Trophoblast cell (in vitro differentiated cells and primary cell): ENCODE measurements at regions not wholly inside any gene's neighbourhood (a gene's known extent, or its start where the extent isn't known, plus 50 kb on each side); places are given as distances from the start of the nearest gene placed in this dataset.

ENCODE experiments used
- DNase-seq, 2 donors: peaks; one replicate each; pipeline ENCODE4 v3.0.0-alpha.2; 2016
- H2AFZ ChIP-seq: 2 replicates; pipeline ENCODE4 v1.6.1; 2013; ENCODE audit warnings: low read length, moderate library complexity, mild to moderate bottlenecking; ENCODE audit not compliant: insufficient read depth, poor library complexity
- H2AK5ac ChIP-seq: 2 replicates; pipeline ENCODE4 v1.6.1; 2013; ENCODE audit warnings: mild to moderate bottlenecking, low read length
- H2BK120ac ChIP-seq: 2 replicates; pipeline ENCODE4 v1.6.1; 2013; ENCODE audit warnings: low read length, mild to moderate bottlenecking, moderate library complexity; ENCODE audit not compliant: insufficient read depth, poor library complexity
- H2BK12ac ChIP-seq: 2 replicates; pipeline ENCODE4 v1.6.1; 2013; ENCODE audit warnings: mild to moderate bottlenecking, low read length, moderate library complexity
- H2BK5ac ChIP-seq: 2 replicates; pipeline ENCODE4 v1.6.1; 2013; ENCODE audit warnings: low read length, low read depth, moderate library complexity, mild to moderate bottlenecking; ENCODE audit not compliant: poor library complexity
- H3K14ac ChIP-seq: 2 replicates; pipeline ENCODE4 v1.6.1; 2013; ENCODE audit warnings: mild to moderate bottlenecking, low read length
- H3K18ac ChIP-seq: 2 replicates; pipeline ENCODE4 v1.6.1; 2013; ENCODE audit warnings: mild to moderate bottlenecking, low read length
- H3K23ac ChIP-seq: 2 replicates; pipeline ENCODE4 v1.6.1; 2013; ENCODE audit warnings: low read length
- H3K27ac ChIP-seq: 2 replicates; pipeline ENCODE4 v1.5.1; 2013; ENCODE audit warnings: low read depth, mild to moderate bottlenecking, inconsistent platforms, low read length, moderate library complexity
- H3K27me3 ChIP-seq: 2 replicates; pipeline ENCODE4 v1.6.1; 2013; ENCODE audit warnings: inconsistent platforms, mild to moderate bottlenecking, low read length, moderate library complexity; ENCODE audit not compliant: insufficient read depth
- H3K36me3 ChIP-seq, 2 experiments: 1 replicate in 1 of 2; 2 replicates in 1 of 2; pipeline ENCODE4 v1.6.1; 2013; ENCODE audit warnings: low read length in 2 of 2, mild to moderate bottlenecking in 2 of 2, moderate library complexity in 1 of 2; ENCODE audit not compliant: insufficient read depth in 2 of 2, control insufficient read depth in 1 of 2
- H3K4ac ChIP-seq: 2 replicates; pipeline ENCODE4 v1.6.1; 2013; ENCODE audit warnings: low read depth, mild to moderate bottlenecking, low read length, moderate library complexity
- H3K4me1 ChIP-seq, 2 experiments: 1 replicate in 1 of 2; 2 replicates in 1 of 2; pipeline ENCODE4 v1.6.1; 2013; ENCODE audit warnings: low read length in 2 of 2, mild to moderate bottlenecking in 2 of 2, moderate library complexity in 1 of 2; ENCODE audit not compliant: insufficient read depth in 2 of 2, control insufficient read depth in 1 of 2
- H3K4me2 ChIP-seq: 2 replicates; pipeline ENCODE4 v1.6.1; 2013; ENCODE audit warnings: inconsistent platforms, mild to moderate bottlenecking, low read length, moderate library complexity
- H3K4me3 ChIP-seq: 2 replicates; pipeline ENCODE4 v1.5.1; 2013; ENCODE audit warnings: mild to moderate bottlenecking, low read depth, low read length, inconsistent platforms
- H3K79me1 ChIP-seq: one replicate; pipeline ENCODE4 v1.6.1; 2013; ENCODE audit warnings: low read length
- H3K79me2 ChIP-seq: 2 replicates; pipeline ENCODE4 v1.6.1; 2013; ENCODE audit warnings: low read length, mild to moderate bottlenecking; ENCODE audit not compliant: control insufficient read depth, insufficient read depth, poor library complexity
- H3K9ac ChIP-seq: 2 replicates; pipeline ENCODE4 v1.6.1; 2013; ENCODE audit warnings: mild to moderate bottlenecking, low read length
- H3K9me3 ChIP-seq: 2 replicates; pipeline ENCODE4 v1.6.1; 2013; ENCODE audit warnings: low read depth, mild to moderate bottlenecking, control low read depth, inconsistent platforms, low read length; ENCODE audit not compliant: insufficient read depth
- H4K12ac ChIP-seq: 2 replicates; pipeline ENCODE4 v1.6.1; 2013; ENCODE audit warnings: low read depth, mild to moderate bottlenecking, low read length, moderate library complexity
- H4K8ac ChIP-seq: 2 replicates; pipeline ENCODE4 v1.6.1; 2013; ENCODE audit warnings: low read depth, mild to moderate bottlenecking, low read length, moderate library complexity
- H4K91ac ChIP-seq: one replicate; pipeline ENCODE4 v1.6.1; 2013; ENCODE audit warnings: low read depth, mild to moderate bottlenecking, low read length, moderate library complexity
- WGBS: extraction: QIAGEN DNeasy Blood & Tissue Kit; methylation state at CpG from one replicate; pipeline ENCODE4 v1.1.7; 2013; ENCODE audit warnings: missing lambda C conversion rate; ENCODE audit not compliant: insufficient read length, insufficient coverage; ENCODE audit errors: extremely low coverage; 5-methylcytosine and 5-hydroxymethylcytosine counted together

DNA sequence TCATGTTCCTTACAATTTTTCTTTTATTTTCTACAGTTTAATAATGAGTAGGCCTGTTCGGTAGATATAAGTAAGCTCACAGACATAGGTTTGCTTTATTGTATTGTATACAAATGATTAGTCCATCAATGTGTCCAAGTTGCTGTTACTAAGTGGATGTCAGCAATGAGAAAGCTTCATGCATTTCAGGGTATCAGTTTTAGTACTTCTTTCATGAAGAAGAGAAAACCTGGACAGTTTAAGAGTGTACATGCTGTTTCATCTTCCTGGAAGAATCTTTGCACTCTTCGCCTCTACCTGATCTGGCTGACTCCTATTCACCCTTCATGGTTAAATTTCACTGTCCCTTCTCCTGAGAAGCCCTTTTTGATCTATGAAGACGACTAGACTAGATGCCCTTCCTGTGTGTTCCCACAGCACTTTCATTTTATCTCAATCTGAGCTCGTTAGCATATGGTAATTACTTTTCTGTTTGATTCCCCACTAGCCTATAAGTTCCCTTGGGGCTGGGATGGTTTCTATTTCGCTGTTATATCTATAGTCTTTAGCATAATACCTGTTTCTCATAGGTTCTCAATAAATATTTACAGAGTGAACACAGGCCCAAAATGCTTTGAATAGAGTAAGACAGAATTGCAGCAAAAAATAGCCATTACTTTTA lies 70.7 kb downstream of the CETN3 start:
- no peak overlapping the region for H2BK12ac ChIP-seq
- H4K91ac ChIP-seq = no peak overlapping the region
- H2BK5ac ChIP-seq = no peak overlapping the region
- no CpG with 5 or more reads among the region's 5 CpGs for WGBS
- no peak overlapping the region for H3K4ac ChIP-seq
- no peak overlapping the region for H4K12ac ChIP-seq
- H3K9ac ChIP-seq = no peak overlapping the region
- no peak overlapping the region for H3K27ac ChIP-seq
- H3K79me1 ChIP-seq = no peaks in the 10 kb centered on the region
- no peak overlapping the region for H3K23ac ChIP-seq
- H3K14ac ChIP-seq = no peak overlapping the region
- no peak overlapping the region for H4K8ac ChIP-seq
- no peaks in the 10 kb centered on the region for H3K27me3 ChIP-seq
- no peak overlapping the region for H2AK5ac ChIP-seq
- no peak overlapping the region for H2BK120ac ChIP-seq
- no peak overlapping the region for H2AFZ ChIP-seq
- no peaks in the 10 kb centered on the region for H3K36me3 ChIP-seq
- no peaks in the 10 kb centered on the region for H3K9me3 ChIP-seq
- no peak for DNase-seq
- H3K18ac ChIP-seq = no peak overlapping the region
- H3K79me2 ChIP-seq = no peaks in the 10 kb centered on the region
- H3K4me3 ChIP-seq = no peak overlapping the region
- no peak overlapping the region for H3K4me2 ChIP-seq
- H3K4me1 ChIP-seq = peaks cover 0 to 4% of the 10 kb centered on the region in 2 experiments

GRCh38 chr5:90337449-90338052 lies 72.0 kb downstream of the CETN3 start:
- Histone ChIP-seq H3K27me3 (no peaks in the 10 kb centered on the region), H2AK5ac (no peak overlapping the region), H4K8ac (no peak overlapping the region), H3K4me2 (no peak overlapping the region), H3K9ac (no peak overlapping the region), H2BK5ac (no peak overlapping the region), H3K9me3 (no peaks in the 10 kb centered on the region), H2BK120ac (no peak overlapping the region), H3K36me3 (no peaks in the 10 kb centered on the region), H2BK12ac (no peak overlapping the region), H2AFZ (no peak overlapping the region), H3K27ac (no peak overlapping the region), H4K91ac (no peak overlapping the region), H3K79me1 (no peaks in the 10 kb centered on the region), H3K79me2 (no peaks in the 10 kb centered on the region), H3K4me3 (no peak overlapping the region), H3K14ac (no peak overlapping the region), H4K12ac (no peak overlapping the region), H3K4me1 (no peaks in the 10 kb centered on the region), H3K23ac (no peak overlapping the region), H3K4ac (no peak overlapping the region), H3K18ac (no peak overlapping the region)
- WGBS = no CpG with 5 or more reads among the region's 5 CpGs
- no peak for DNase-seq

DNA sequence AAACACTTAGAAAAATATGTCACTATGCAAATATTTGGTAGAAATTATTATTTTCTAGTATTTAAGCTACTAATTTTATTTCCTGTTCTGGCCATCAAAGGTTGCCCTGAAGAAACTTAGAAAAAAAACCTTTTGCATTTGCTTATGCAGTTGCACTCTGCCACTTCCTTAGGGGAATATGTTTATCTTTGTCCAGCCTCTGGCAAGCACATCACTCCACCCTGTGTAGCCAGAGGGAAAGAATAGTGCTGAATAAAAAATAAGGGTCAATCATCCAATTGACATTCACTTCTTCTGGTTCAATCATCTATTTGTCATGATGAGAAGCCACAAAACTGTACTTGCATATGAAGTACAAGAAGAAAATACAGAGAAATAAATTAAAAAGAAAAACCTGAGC lies 72.8 kb downstream of the CETN3 start:
- Histone ChIP-seq H3K9ac (no peak overlapping the region), H2BK120ac (no peak overlapping the region), H3K79me1 (no peaks in the 10 kb centered on the region), H3K4me3 (no peak overlapping the region), H3K4ac (no peak overlapping the region), H2BK12ac (no peak overlapping the region), H3K14ac (no peak overlapping the region), H3K27me3 (no peaks in the 10 kb centered on the region), H3K18ac (no peak overlapping the region), H3K27ac (no peak overlapping the region), H2BK5ac (no peak overlapping the region), H3K23ac (no peak overlapping the region), H2AFZ (no peak overlapping the region), H2AK5ac (no peak overlapping the region), H3K79me2 (no peaks in the 10 kb centered on the region), H3K4me1 (no peaks in the 10 kb centered on the region), H3K9me3 (no peaks in the 10 kb centered on the region), H3K4me2 (no peak overlapping the region), H4K91ac (no peak overlapping the region), H4K8ac (no peak overlapping the region), H3K36me3 (no peaks in the 10 kb centered on the region), H4K12ac (no peak overlapping the region)
- DNase-seq = no peak

DNA sequence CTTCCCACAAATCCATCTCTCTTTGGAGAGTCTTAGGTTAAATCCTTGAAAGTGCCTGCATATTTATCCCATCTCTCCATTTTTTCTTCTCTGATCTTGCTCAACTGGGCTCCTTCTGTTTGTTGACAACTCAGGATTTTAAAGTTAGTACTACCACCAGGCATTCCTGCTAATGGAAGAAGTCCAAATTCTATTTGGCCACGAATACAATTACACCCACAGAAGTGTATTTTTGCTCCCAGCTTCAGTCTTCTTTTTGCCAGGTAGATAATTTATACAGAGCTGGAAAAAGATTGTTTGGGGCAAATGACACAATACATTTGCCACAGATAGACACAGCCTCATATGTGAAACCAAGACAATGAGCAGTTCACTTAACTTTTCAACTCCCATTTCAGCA lies 74.8 kb downstream of the CETN3 start:
- Histone ChIP-seq H3K27me3 (no peaks in the 10 kb centered on the region), H2BK5ac (no peak overlapping the region), H3K4me3 (no peak overlapping the region), H3K4ac (no peak overlapping the region), H3K79me1 (no peaks in the 10 kb centered on the region), H4K8ac (no peak overlapping the region), H2AFZ (no peak overlapping the region), H3K4me1 (no peaks in the 10 kb centered on the region), H2BK12ac (no peak overlapping the region), H4K91ac (no peak overlapping the region), H2BK120ac (no peak overlapping the region), H2AK5ac (no peak overlapping the region), H3K36me3 (no peaks in the 10 kb centered on the region), H3K23ac (no peak overlapping the region), H3K9me3 (no peaks in the 10 kb centered on the region), H3K27ac (no peak overlapping the region), H3K4me2 (no peak overlapping the region), H3K14ac (no peak overlapping the region), H3K18ac (no peak overlapping the region), H4K12ac (no peak overlapping the region), H3K79me2 (no peaks in the 10 kb centered on the region), H3K9ac (no peak overlapping the region)
- DNase-seq = no peak
- no CpG with 5 or more reads among the region's 1 CpG for WGBS
